Sigmoid colon (tissue), 4 donors: ENCODE measurements at regions not wholly inside any gene's neighbourhood (a gene's known extent, or its start where the extent isn't known, plus 50 kb on each side); places are given as distances from the start of the nearest gene placed in this dataset.

Source experiments
- CTCF ChIP-seq, 4 experiments: fragments of 450-650 bp in 3 of 4; fragments of 200-600 bp in 1 of 4; IDR thresholded peaks; one replicate each; pipeline ENCODE4 v1.5.1; 2016 to 2019; ENCODE audit warnings: antibody characterized with exemption in 4 of 4, mild to moderate bottlenecking in 3 of 4, moderate library complexity in 2 of 4
- EP300 ChIP-seq, 4 donors: sonication (generic); formaldehyde crosslinking; IDR thresholded peaks; one replicate each; pipeline ENCODE4 v1.6.1; 2017; ENCODE audit warnings: antibody characterized with exemption in 4 of 4
- POLR2A ChIP-seq, 2 donors: fragments of 450-650 bp; IDR thresholded peaks; one replicate each; pipeline ENCODE4 v1.6.1; 2016; ENCODE audit warnings: antibody characterized with exemption in 2 of 2, mild to moderate bottlenecking in 2 of 2, moderate library complexity in 2 of 2

GRCh38 chr5:4882186-4882585, 257.9 kb upstream of the ADAMTS16 start:
- no peak for TF ChIP-seq CTCF (IDR thresholded peaks at IDR 0.05)
- no peak for TF ChIP-seq EP300 (IDR thresholded peaks at IDR 0.05)
- no peak for TF ChIP-seq POLR2A (IDR thresholded peaks at IDR 0.05)
